K562 (cell line): ENCODE measurements at regions not wholly inside any gene's neighbourhood (a gene's known extent, or its start where the extent isn't known, plus 50 kb on each side); places are given as distances from the start of the nearest gene placed in this dataset.
"Not testable (repeated sequence)": the region's sequence is repeated elsewhere in the genome, so short reads cannot be mapped to it uniquely, and the experiment has no call there.

Source experiments
- ATAC-seq: fragments of 200-7000 bp; cut with Tn5 transposase; 3 replicates; pipeline ENCODE4 v1.9.1; 2020; ENCODE audit warnings: moderate library complexity
- BruUV-seq: library from RNA; stranded (reverse); fragments of 400-500 nt; replicated peaks from 2 replicates; lab custom pipeline; 2021; lab: Mats Ljungman, UMichigan
- CTCF ChIA-PET: fragments of 300-600 bp; formaldehyde crosslinking; extraction: SDS; loops from one replicate; lab custom pipeline; 2021; ENCODE audit warnings: low intra/inter-chr PET ratio; lab: Yijun Ruan, JAX
- POLR2A ChIA-PET: fragments of 300-600, 350-650 bp; sonication (Branson Sonifier 250); formaldehyde crosslinking; extraction: SDS; loops from one replicate; lab custom pipeline; 2021; ENCODE audit warnings: antibody characterized with exemption, inconsistent platforms; lab: Yijun Ruan, JAX
- DNase-seq, 4 experiments: peaks; one replicate each; pipeline versions ENCODE4 v3.0.0 to v3.0.0-alpha.2; 2011 to 2018; ENCODE audit warnings: low spot score in 3 of 4, mixed read lengths in 3 of 4; ENCODE audit errors: extremely low read depth in 1 of 4
- FAIRE-seq: peaks from 2 replicates; lab custom pipeline; 2011; peaks lifted over from hg19 to GRCh38; lab: Jason Lieb, UNC
- H2AFZ ChIP-seq: 2 replicates; pipeline ENCODE4 v1.6.0; 2011; ENCODE audit warnings: low read depth, low read length, control low read depth, inconsistent platforms
- H3K27ac ChIP-seq: fragments of 200-600 bp; 3 replicates; pipeline ENCODE4 v1.8.0; 2011; ENCODE audit warnings: low read depth, mild to moderate bottlenecking, control low read depth, inconsistent platforms, low read length, moderate library complexity, mixed read lengths; ENCODE audit errors: extremely low read depth
- H3K27me3 ChIP-seq, 2 experiments: fragments of 300-600 bp in 1 of 2; 2 replicates in 1 of 2; 3 replicates in 1 of 2; pipeline versions ENCODE4 v1.6.0 to v1.8.0; 2011; ENCODE audit warnings: inconsistent platforms in 2 of 2, low read length in 2 of 2, mild to moderate bottlenecking in 1 of 2, mixed read lengths in 1 of 2, moderate library complexity in 1 of 2; ENCODE audit not compliant: control insufficient read depth in 2 of 2, insufficient read depth in 2 of 2
- H3K36me3 ChIP-seq: fragments of 300-600 bp; 3 replicates; pipeline ENCODE4 v1.8.0; 2011; ENCODE audit warnings: mild to moderate bottlenecking, low read length, inconsistent platforms; ENCODE audit not compliant: control insufficient read depth, insufficient read depth
- H3K4me1 ChIP-seq, 2 experiments: fragments of 200-600 bp in 1 of 2; replicated peaks in 1 of 2; 2 replicates in 1 of 2; 3 replicates in 1 of 2; pipeline versions ENCODE4 v1.5.1 to v1.8.0; 2011; ENCODE audit warnings: inconsistent platforms in 2 of 2, low read length in 2 of 2, mild to moderate bottlenecking in 1 of 2, mixed read lengths in 1 of 2, moderate library complexity in 1 of 2; ENCODE audit not compliant: control insufficient read depth in 2 of 2, insufficient read depth in 2 of 2
- H3K4me2 ChIP-seq: 2 replicates; pipeline ENCODE4 v1.6.1; 2011; ENCODE audit warnings: low read length, control low read depth, inconsistent platforms, mixed read lengths; ENCODE audit not compliant: insufficient read depth
- H3K4me3 ChIP-seq: fragments of 200-600 bp; sonication (generic), shearing (Covaris generic); 2 replicates; pipeline ENCODE4 v1.5.1; 2016; ENCODE audit warnings: control low read depth, inconsistent platforms
- H3K79me2 ChIP-seq: fragments of 200-600 bp; 3 replicates; pipeline ENCODE4 v1.8.0; 2011; ENCODE audit warnings: low read length, inconsistent platforms; ENCODE audit not compliant: control insufficient read depth, insufficient read depth
- H3K9ac ChIP-seq, 2 experiments: 2 replicates each; pipeline versions ENCODE4 v1.6.0 to v1.6.1; 2011; ENCODE audit warnings: low read depth in 2 of 2, low read length in 2 of 2, control low read depth in 1 of 2, inconsistent platforms in 1 of 2, mild to moderate bottlenecking in 1 of 2, mixed read lengths in 1 of 2; ENCODE audit not compliant: insufficient read depth in 1 of 2
- H3K9me1 ChIP-seq: one replicate; pipeline ENCODE4 v1.6.0; 2011; ENCODE audit warnings: inconsistent platforms, mild to moderate bottlenecking, low read length, moderate library complexity; ENCODE audit not compliant: control insufficient read depth, insufficient read depth
- H3K9me3 ChIP-seq: replicated peaks from 2 replicates; pipeline ENCODE4 v1.5.1; 2011; ENCODE audit warnings: low read depth, low read length, inconsistent platforms; ENCODE audit not compliant: control insufficient read depth, insufficient read depth
- H4K20me1 ChIP-seq: replicated peaks from 2 replicates; pipeline ENCODE4 v1.6.1; 2011; ENCODE audit warnings: low read length, inconsistent platforms, mixed read lengths; ENCODE audit not compliant: control insufficient read depth, insufficient read depth
- ARNT ChIP-seq, 2 experiments: fragments of 450-650 bp; IDR thresholded peaks; 2 replicates each; pipeline ENCODE4 v1.6.1; 2016; ENCODE audit warnings: mild to moderate bottlenecking in 1 of 2
- DACH1 ChIP-seq: fragments of 450-650 bp; IDR thresholded peaks from 2 replicates; pipeline ENCODE4 v1.6.1; 2018; ENCODE audit not compliant: partially characterized antibody
- DLX4 ChIP-seq: fragments of 250-450 bp; sonication (Bioruptor Pico); IDR thresholded peaks from 2 replicates; pipeline ENCODE4 v1.6.1; 2021; ENCODE audit warnings: mild to moderate bottlenecking
- HLTF ChIP-seq: fragments of 450-650 bp; IDR thresholded peaks from 2 replicates; pipeline ENCODE4 v1.6.1; 2016
- KDM4B ChIP-seq, 2 experiments: fragments of 450-650 bp in 1 of 2; sonication (generic) in 1 of 2; IDR thresholded peaks; 2 replicates each; pipeline ENCODE4 v1.6.1; 2016 to 2017; ENCODE audit warnings: borderline replicate concordance in 2 of 2, antibody characterized with exemption in 1 of 2, low read depth in 1 of 2, mild to moderate bottlenecking in 1 of 2
- WGBS: fragments of 100-300 bp; shearing (Covaris generic); methylation state at CpG from one replicate; pipeline ENCODE4 v1.1.6; 2016; ENCODE audit warnings: low coverage, mixed read lengths; ENCODE audit not compliant: insufficient coverage; ENCODE audit errors: missing lambda C conversion rate; 5-methylcytosine and 5-hydroxymethylcytosine counted together
- in situ Hi-C: fragments of 300-500 bp; cut with MboI; formaldehyde crosslinking; loops from 4 replicates; pipeline ENCODE4 v1.15.0; 2018; ENCODE audit warnings: inconsistent platforms, mixed read lengths
- intact Hi-C: fragments of 100-400 bp; cut with micrococcal nuclease; formaldehyde crosslinking; loops from 2 replicates; pipeline ENCODE4 v1.14.2; 2022
- TF ChIP-seq, protein P1 (sequence below), 2 experiments: fragments of 450-650 bp in 1 of 2; sonication (generic) in 1 of 2; formaldehyde crosslinking in 1 of 2; IDR thresholded peaks; 2 replicates each; pipeline versions ENCODE4 v1.7.1 to v1.9.0; 2016 to 2022; ENCODE audit warnings: inconsistent platforms in 1 of 2, mild to moderate bottlenecking in 1 of 2, missing genetic modification reagents in 1 of 2

- not testable (repeated sequence) for H3K9ac ChIP-seq, H3K4me2 ChIP-seq, H3K9me3 ChIP-seq
Measured at GRCh38 chr11:90972159-90972558, 749.3 kb upstream of the CHORDC1 start.

GRCh38 chr11:90947930-90948329 lies 725.1 kb upstream of the CHORDC1 start:
- BruUV-seq, result no TSS peak
- Histone ChIP-seq H3K9me1 (no peaks in the 10 kb centered on the region), H3K9ac (no peak overlapping the region), H3K4me3 (no peak overlapping the region), H2AFZ (no peak overlapping the region), H3K79me2 (no peaks in the 10 kb centered on the region), H3K27ac (no peak overlapping the region), H3K4me2 (no peak overlapping the region), H3K36me3 (no peaks in the 10 kb centered on the region), H4K20me1 (no peaks in the 10 kb centered on the region), H3K27me3 (no peaks in the 10 kb centered on the region), H3K9me3 (no peaks in the 10 kb centered on the region; the same call in 1 of the 2 replicates), H3K4me1 (no peaks in the 10 kb centered on the region)
- FAIRE-seq (no peak), ATAC-seq (no peak), DNase-seq (no peak)
- CTCF ChIA-PET, result no interaction called here
- in situ Hi-C loops, result no loop called here
- POLR2A ChIA-PET, result no interaction called here
- intact Hi-C loops, result no loop called here
- TF ChIP-seq, protein P1, sequence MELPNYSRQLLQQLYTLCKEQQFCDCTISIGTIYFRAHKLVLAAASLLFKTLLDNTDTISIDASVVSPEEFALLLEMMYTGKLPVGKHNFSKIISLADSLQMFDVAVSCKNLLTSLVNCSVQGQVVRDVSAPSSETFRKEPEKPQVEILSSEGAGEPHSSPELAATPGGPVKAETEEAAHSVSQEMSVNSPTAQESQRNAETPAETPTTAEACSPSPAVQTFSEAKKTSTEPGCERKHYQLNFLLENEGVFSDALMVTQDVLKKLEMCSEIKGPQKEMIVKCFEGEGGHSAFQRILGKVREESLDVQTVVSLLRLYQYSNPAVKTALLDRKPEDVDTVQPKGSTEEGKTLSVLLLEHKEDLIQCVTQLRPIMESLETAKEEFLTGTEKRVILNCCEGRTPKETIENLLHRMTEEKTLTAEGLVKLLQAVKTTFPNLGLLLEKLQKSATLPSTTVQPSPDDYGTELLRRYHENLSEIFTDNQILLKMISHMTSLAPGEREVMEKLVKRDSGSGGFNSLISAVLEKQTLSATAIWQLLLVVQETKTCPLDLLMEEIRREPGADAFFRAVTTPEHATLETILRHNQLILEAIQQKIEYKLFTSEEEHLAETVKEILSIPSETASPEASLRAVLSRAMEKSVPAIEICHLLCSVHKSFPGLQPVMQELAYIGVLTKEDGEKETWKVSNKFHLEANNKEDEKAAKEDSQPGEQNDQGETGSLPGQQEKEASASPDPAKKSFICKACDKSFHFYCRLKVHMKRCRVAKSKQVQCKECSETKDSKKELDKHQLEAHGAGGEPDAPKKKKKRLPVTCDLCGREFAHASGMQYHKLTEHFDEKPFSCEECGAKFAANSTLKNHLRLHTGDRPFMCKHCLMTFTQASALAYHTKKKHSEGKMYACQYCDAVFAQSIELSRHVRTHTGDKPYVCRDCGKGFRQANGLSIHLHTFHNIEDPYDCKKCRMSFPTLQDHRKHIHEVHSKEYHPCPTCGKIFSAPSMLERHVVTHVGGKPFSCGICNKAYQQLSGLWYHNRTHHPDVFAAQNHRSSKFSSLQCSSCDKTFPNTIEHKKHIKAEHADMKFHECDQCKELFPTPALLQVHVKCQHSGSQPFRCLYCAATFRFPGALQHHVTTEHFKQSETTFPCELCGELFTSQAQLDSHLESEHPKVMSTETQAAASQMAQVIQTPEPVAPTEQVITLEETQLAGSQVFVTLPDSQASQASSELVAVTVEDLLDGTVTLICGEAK (IDR thresholded peaks at IDR 0.05), result no peak
- TF ChIP-seq, protein P1 (CRISPR knock-in tag; IDR thresholded peaks at IDR 0.05), result no peak
- no peak for TF ChIP-seq DACH1
- no peak for TF ChIP-seq ARNT (IDR thresholded peaks at IDR 0.05)
- no peak for TF ChIP-seq HLTF
- TF ChIP-seq DLX4 (CRISPR knock-in tag), result no peak
- no peak for TF ChIP-seq KDM4B (IDR thresholded peaks at IDR 0.05; ENCODE audit: borderline replicate concordance in 2 of 2, low read depth in 1 of 2)

More at GRCh38 chr11:90972159-90972558, 749.3 kb upstream of the CHORDC1 start:
- H2AFZ ChIP-seq, POLR2A ChIA-PET, H3K27ac ChIP-seq, CTCF ChIA-PET, ATAC-seq, H3K36me3 ChIP-seq, intact Hi-C loops, BruUV-seq, DNase-seq, H3K9me1 ChIP-seq, H3K4me1 ChIP-seq, in situ Hi-C loops, FAIRE-seq, H4K20me1 ChIP-seq, H3K79me2 ChIP-seq, H3K27me3 ChIP-seq, H3K4me3 ChIP-seq: not testable (repeated sequence)
- 0% methylated on average over 7 of the region's 22 CpGs for WGBS
